Colonic mucosa (tissue), 4 donors: ENCODE measurements at regions not wholly inside any gene's neighbourhood (a gene's known extent, or its start where the extent isn't known, plus 50 kb on each side); places are given as distances from the start of the nearest gene placed in this dataset.

Experiments used
- DNase-seq: peaks from one replicate; pipeline ENCODE4 v3.0.0-alpha.2; 2020
- H3K27ac ChIP-seq: fragments of 200-600 bp; one replicate; pipeline ENCODE4 v1.8.0; 2021
- H3K27me3 ChIP-seq: fragments of 200-600 bp; one replicate; pipeline ENCODE4 v1.8.0; 2021
- H3K36me3 ChIP-seq: fragments of 200-600 bp; one replicate; pipeline ENCODE4 v1.8.0; 2021
- H3K4me1 ChIP-seq: fragments of 200-600 bp; one replicate; pipeline ENCODE4 v1.8.0; 2021; ENCODE audit warnings: mild to moderate bottlenecking
- H3K4me3 ChIP-seq: fragments of 200-600 bp; one replicate; pipeline ENCODE4 v1.8.0; 2021
- H3K9ac ChIP-seq, 2 donors: one replicate each; pipeline ENCODE4 v1.7.0; 2013; ENCODE audit warnings: control low read depth in 2 of 2, low read depth in 2 of 2, low read length in 2 of 2
- H3K9me3 ChIP-seq: fragments of 200-600 bp; one replicate; pipeline ENCODE4 v1.8.0; 2021
- CTCF ChIP-seq: fragments of 200-600 bp; IDR thresholded peaks from one replicate; pipeline ENCODE4 v1.8.0; 2022; ENCODE audit warnings: antibody characterized with exemption, mild to moderate bottlenecking
- intact Hi-C: fragments of 100-400 bp; cut with DNase I; formaldehyde crosslinking; loops from one replicate; pipeline ENCODE4 v1.14.1; 2022
- donor health status: healthy.
- donor health status: DM: no; HTN: no; CAD: no.
- donor health status: DM: no; HTN: no; CAD: no.

- no peaks in the 10 kb centered on the region for H3K36me3 ChIP-seq
- no peaks in the 10 kb centered on the region for H3K9me3 ChIP-seq
- H3K27me3 ChIP-seq, result no peaks in the 10 kb centered on the region
- no peak overlapping the region for H3K27ac ChIP-seq
- TF ChIP-seq CTCF, result no peak
- no peaks in the 10 kb centered on the region for H3K4me1 ChIP-seq
- intact Hi-C loops, result no loop called here
- H3K9ac ChIP-seq, result no peak overlapping the region
- no peak overlapping the region for H3K4me3 ChIP-seq
- DNase-seq, result no peak
Measured at GRCh38 chr1:22233222-22233621, 90.3 kb upstream of the WNT4 start.

DNA sequence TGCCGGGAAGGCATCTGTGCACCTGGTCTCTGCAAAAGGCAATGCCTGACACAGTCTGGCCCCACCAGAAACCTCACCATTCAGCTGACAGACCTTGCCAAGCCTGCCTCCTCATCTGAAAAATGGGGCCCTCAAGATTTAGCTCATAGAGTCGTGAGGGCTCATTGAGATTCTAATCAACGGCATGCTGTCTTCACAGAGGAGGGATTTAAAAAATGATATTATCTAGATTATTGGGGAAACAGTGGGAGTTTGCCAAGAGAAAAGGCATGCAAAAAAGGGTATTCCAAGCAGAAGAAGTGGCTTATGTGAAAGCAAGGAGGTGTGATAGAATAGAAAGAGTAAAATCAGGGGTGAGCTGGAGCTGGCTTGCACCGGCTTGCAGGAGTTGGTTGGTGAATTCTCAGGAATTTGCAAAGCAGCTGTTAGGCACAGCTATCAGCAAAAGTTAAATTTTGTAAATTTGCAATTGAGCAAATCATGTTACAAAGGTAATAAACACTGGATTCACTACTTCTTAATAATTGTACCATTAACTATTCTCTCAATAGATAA, 91.7 kb upstream of the WNT4 start:
- no peak overlapping the region for H3K27ac ChIP-seq
- no peak overlapping the region for H3K9ac ChIP-seq
- no peaks in the 10 kb centered on the region for H3K27me3 ChIP-seq

DNA sequence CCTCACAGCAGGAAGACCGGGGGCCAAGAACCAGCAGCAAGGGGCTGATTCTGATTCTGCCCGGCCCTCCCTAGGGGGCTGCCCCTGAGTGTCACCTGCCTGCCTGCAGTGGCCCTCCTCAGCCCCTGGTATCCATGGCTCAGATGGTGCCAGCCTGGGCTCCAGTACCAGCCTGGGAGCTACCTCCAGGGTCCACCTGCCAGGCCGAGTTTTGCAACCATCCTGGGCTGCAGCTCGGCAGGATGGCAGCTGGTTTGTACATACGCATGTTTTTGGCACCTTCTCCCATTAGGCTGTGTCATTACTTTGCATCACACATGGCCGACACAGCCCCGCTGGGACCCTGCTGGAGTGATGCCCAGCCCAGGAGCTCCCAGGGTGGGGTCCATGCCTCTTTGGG, 93.3 kb upstream of the WNT4 start:
- no peak for TF ChIP-seq CTCF
- no peaks in the 10 kb centered on the region for H3K4me1 ChIP-seq
- intact Hi-C loops, result no loop called here
- H3K36me3 ChIP-seq, result no peaks in the 10 kb centered on the region
- no peak overlapping the region for H3K9ac ChIP-seq
- no peak overlapping the region for H3K4me3 ChIP-seq
- no peak for DNase-seq
- no peaks in the 10 kb centered on the region for H3K9me3 ChIP-seq
- H3K27me3 ChIP-seq, result no peaks in the 10 kb centered on the region
- H3K27ac ChIP-seq, result no peak overlapping the region

More for the DNA sequence above, 91.7 kb upstream of the WNT4 start:
- no peaks in the 10 kb centered on the region for H3K36me3 ChIP-seq
- intact Hi-C loops, result no loop called here
- DNase-seq, result no peak
- no peaks in the 10 kb centered on the region for H3K4me1 ChIP-seq
- H3K9me3 ChIP-seq, result no peaks in the 10 kb centered on the region
- H3K4me3 ChIP-seq, result no peak overlapping the region
- TF ChIP-seq CTCF, result no peak

DNA sequence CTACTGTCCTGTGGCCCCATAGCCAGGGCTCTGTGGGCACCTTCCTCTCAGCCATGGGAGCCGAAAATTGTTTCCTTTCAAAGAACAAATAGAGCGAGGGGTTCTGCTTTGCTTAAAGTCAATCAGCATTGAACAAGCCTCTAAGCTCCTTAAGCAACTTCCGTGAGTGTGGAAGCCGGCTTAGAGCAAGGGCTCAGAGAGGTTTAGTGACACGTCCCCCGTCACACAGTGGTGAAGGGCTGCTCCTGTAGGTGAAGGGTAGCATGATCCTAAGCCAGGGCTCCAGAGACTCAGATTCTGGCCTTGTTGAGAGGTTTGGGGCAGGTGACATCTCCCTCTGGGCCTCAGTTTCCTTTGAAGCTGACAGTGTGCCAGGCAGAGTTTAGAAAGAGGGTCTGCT, 94.0 kb upstream of the WNT4 start:
- Histone ChIP-seq H3K27me3 (no peaks in the 10 kb centered on the region), H3K9me3 (no peaks in the 10 kb centered on the region), H3K4me1 (no peaks in the 10 kb centered on the region), H3K4me3 (no peak overlapping the region), H3K36me3 (no peaks in the 10 kb centered on the region), H3K27ac (no peak overlapping the region), H3K9ac (no peak overlapping the region)
- intact Hi-C loops, result no loop called here
- no peak for DNase-seq
- TF ChIP-seq CTCF, result no peak

DNA sequence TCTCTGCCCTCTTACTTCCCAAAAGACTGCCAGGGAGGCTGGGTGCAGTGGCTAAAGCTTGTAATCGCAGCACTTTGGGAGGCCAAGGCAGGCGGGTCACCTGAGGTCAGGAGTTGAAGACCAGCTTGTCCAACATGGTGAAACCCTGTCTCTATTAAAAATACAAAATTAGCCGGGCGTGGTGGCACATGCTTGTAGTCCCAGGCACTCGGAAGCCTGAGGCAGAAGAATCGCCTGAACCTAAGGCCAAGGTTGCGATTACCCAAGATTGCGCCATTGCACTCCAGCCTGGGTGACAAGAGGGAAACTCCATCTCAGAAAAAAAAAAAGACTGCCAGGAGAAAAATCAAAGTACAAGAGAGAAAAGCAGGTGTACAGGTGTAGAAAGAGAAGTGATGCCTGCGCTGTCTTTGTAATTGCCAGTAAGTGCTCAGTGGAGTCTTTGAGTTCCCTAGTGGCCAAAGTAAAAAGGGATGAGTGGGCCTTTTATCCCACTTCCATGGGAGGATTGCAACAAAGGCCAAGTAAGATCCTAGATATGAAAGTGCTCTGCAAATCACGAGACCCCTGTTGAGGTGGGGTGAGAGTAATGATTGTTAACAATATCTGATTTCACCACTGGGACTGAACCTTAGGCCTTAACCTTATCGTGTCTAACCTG, 94.7 kb upstream of the WNT4 start:
- no peak for TF ChIP-seq CTCF
- no peaks in the 10 kb centered on the region for H3K27me3 ChIP-seq
- intact Hi-C loops, result no loop called here
- no peaks in the 10 kb centered on the region for H3K36me3 ChIP-seq
- no peak for DNase-seq
- no peak overlapping the region for H3K4me3 ChIP-seq
- no peaks in the 10 kb centered on the region for H3K9me3 ChIP-seq
- no peak overlapping the region for H3K27ac ChIP-seq
- no peak overlapping the region for H3K9ac ChIP-seq
- H3K4me1 ChIP-seq, result no peaks in the 10 kb centered on the region
